K562 (cell line): ENCODE measurements at regions not wholly inside any gene's neighbourhood (a gene's known extent, or its start where the extent isn't known, plus 50 kb on each side); places are given as distances from the start of the nearest gene placed in this dataset.

Experiments
- ATAC-seq: fragments of 200-7000 bp; cut with Tn5 transposase; 3 replicates; pipeline ENCODE4 v1.9.1; 2020; ENCODE audit warnings: moderate library complexity
- BruUV-seq: library from RNA; stranded (reverse); fragments of 400-500 nt; replicated peaks from 2 replicates; lab custom pipeline; 2021; lab: Mats Ljungman, UMichigan
- CTCF ChIA-PET: fragments of 300-600 bp; formaldehyde crosslinking; extraction: SDS; loops from one replicate; lab custom pipeline; 2021; ENCODE audit warnings: low intra/inter-chr PET ratio; lab: Yijun Ruan, JAX
- POLR2A ChIA-PET: fragments of 300-600, 350-650 bp; sonication (Branson Sonifier 250); formaldehyde crosslinking; extraction: SDS; loops from one replicate; lab custom pipeline; 2021; ENCODE audit warnings: antibody characterized with exemption, inconsistent platforms; lab: Yijun Ruan, JAX
- DNase-seq, 4 experiments: peaks; one replicate each; pipeline versions ENCODE4 v3.0.0 to v3.0.0-alpha.2; 2011 to 2018; ENCODE audit warnings: low spot score in 3 of 4, mixed read lengths in 3 of 4; ENCODE audit errors: extremely low read depth in 1 of 4
- FAIRE-seq: peaks from 2 replicates; lab custom pipeline; 2011; peaks lifted over from hg19 to GRCh38; lab: Jason Lieb, UNC
- H2AFZ ChIP-seq: 2 replicates; pipeline ENCODE4 v1.6.0; 2011; ENCODE audit warnings: low read depth, low read length, control low read depth, inconsistent platforms
- H3K27ac ChIP-seq: fragments of 200-600 bp; 3 replicates; pipeline ENCODE4 v1.8.0; 2011; ENCODE audit warnings: low read depth, mild to moderate bottlenecking, control low read depth, inconsistent platforms, low read length, moderate library complexity, mixed read lengths; ENCODE audit errors: extremely low read depth
- H3K27me3 ChIP-seq, 2 experiments: fragments of 300-600 bp in 1 of 2; 2 replicates in 1 of 2; 3 replicates in 1 of 2; pipeline versions ENCODE4 v1.6.0 to v1.8.0; 2011; ENCODE audit warnings: inconsistent platforms in 2 of 2, low read length in 2 of 2, mild to moderate bottlenecking in 1 of 2, mixed read lengths in 1 of 2, moderate library complexity in 1 of 2; ENCODE audit not compliant: control insufficient read depth in 2 of 2, insufficient read depth in 2 of 2
- H3K36me3 ChIP-seq: fragments of 300-600 bp; 3 replicates; pipeline ENCODE4 v1.8.0; 2011; ENCODE audit warnings: mild to moderate bottlenecking, low read length, inconsistent platforms; ENCODE audit not compliant: control insufficient read depth, insufficient read depth
- H3K4me1 ChIP-seq, 2 experiments: fragments of 200-600 bp in 1 of 2; replicated peaks in 1 of 2; 2 replicates in 1 of 2; 3 replicates in 1 of 2; pipeline versions ENCODE4 v1.5.1 to v1.8.0; 2011; ENCODE audit warnings: inconsistent platforms in 2 of 2, low read length in 2 of 2, mild to moderate bottlenecking in 1 of 2, mixed read lengths in 1 of 2, moderate library complexity in 1 of 2; ENCODE audit not compliant: control insufficient read depth in 2 of 2, insufficient read depth in 2 of 2
- H3K4me2 ChIP-seq: 2 replicates; pipeline ENCODE4 v1.6.1; 2011; ENCODE audit warnings: low read length, control low read depth, inconsistent platforms, mixed read lengths; ENCODE audit not compliant: insufficient read depth
- H3K4me3 ChIP-seq: fragments of 200-600 bp; sonication (generic), shearing (Covaris generic); 2 replicates; pipeline ENCODE4 v1.5.1; 2016; ENCODE audit warnings: control low read depth, inconsistent platforms
- H3K79me2 ChIP-seq: fragments of 200-600 bp; 3 replicates; pipeline ENCODE4 v1.8.0; 2011; ENCODE audit warnings: low read length, inconsistent platforms; ENCODE audit not compliant: control insufficient read depth, insufficient read depth
- H3K9ac ChIP-seq, 2 experiments: 2 replicates each; pipeline versions ENCODE4 v1.6.0 to v1.6.1; 2011; ENCODE audit warnings: low read depth in 2 of 2, low read length in 2 of 2, control low read depth in 1 of 2, inconsistent platforms in 1 of 2, mild to moderate bottlenecking in 1 of 2, mixed read lengths in 1 of 2; ENCODE audit not compliant: insufficient read depth in 1 of 2
- H3K9me1 ChIP-seq: one replicate; pipeline ENCODE4 v1.6.0; 2011; ENCODE audit warnings: inconsistent platforms, mild to moderate bottlenecking, low read length, moderate library complexity; ENCODE audit not compliant: control insufficient read depth, insufficient read depth
- H3K9me3 ChIP-seq: replicated peaks from 2 replicates; pipeline ENCODE4 v1.5.1; 2011; ENCODE audit warnings: low read depth, low read length, inconsistent platforms; ENCODE audit not compliant: control insufficient read depth, insufficient read depth
- H4K20me1 ChIP-seq: replicated peaks from 2 replicates; pipeline ENCODE4 v1.6.1; 2011; ENCODE audit warnings: low read length, inconsistent platforms, mixed read lengths; ENCODE audit not compliant: control insufficient read depth, insufficient read depth
- CBX2 ChIP-seq: fragments of 200-600 bp; sonication (generic); IDR thresholded peaks from one replicate; pipeline ENCODE4 v1.6.1; 2012; ENCODE audit warnings: mild to moderate bottlenecking, low read length, inconsistent platforms; ENCODE audit not compliant: insufficient read depth, poor library complexity, severe bottlenecking
- EP300 ChIP-seq: IDR thresholded peaks from 2 replicates; pipeline ENCODE4 v1.6.1; 2012; ENCODE audit warnings: low read length, improper control_type of control experiment
- EZH2 ChIP-seq: IDR thresholded peaks from 2 replicates; pipeline ENCODE4 v1.6.1; 2012; ENCODE audit warnings: low read depth, mild to moderate bottlenecking, inconsistent platforms, low read length, borderline replicate concordance
- FOS ChIP-seq: IDR thresholded peaks from 3 replicates; pipeline ENCODE4 v1.6.1; 2011; ENCODE audit not compliant: insufficient read length; ENCODE audit errors: extremely low read depth
- SAP30 ChIP-seq: fragments of 200-600 bp; sonication (generic); IDR thresholded peaks from 2 replicates; pipeline ENCODE4 v1.6.1; 2012; ENCODE audit warnings: borderline replicate concordance, low read depth, mild to moderate bottlenecking, moderate library complexity, low read length, control low read depth, inconsistent platforms; ENCODE audit not compliant: insufficient read depth, poor library complexity, severe bottlenecking
- ZBTB26 ChIP-seq: fragments of 450-650 bp; formaldehyde crosslinking; IDR thresholded peaks from 2 replicates; pipeline ENCODE4 v1.4.0; 2022; ENCODE audit warnings: missing genetic modification characterization
- ZNF146 ChIP-seq: IDR thresholded peaks from one replicate; pipeline ENCODE4 v1.6.1; 2018; ENCODE audit warnings: missing compliant biosample characterization; ENCODE audit not compliant: unreplicated experiment
- ZNF239 ChIP-seq: fragments of 250-450 bp; sonication (Bioruptor Pico); IDR thresholded peaks from 2 replicates; pipeline ENCODE4 v1.4.0; 2020; ENCODE audit warnings: mild to moderate bottlenecking
- ZNF395 ChIP-seq: fragments of 200-800 bp; sonication (Bioruptor generic); IDR thresholded peaks from 2 replicates; pipeline ENCODE4 v1.6.1; 2017; ENCODE audit warnings: missing genetic modification characterization, missing compliant biosample characterization
- WGBS: fragments of 100-300 bp; shearing (Covaris generic); methylation state at CpG from one replicate; pipeline ENCODE4 v1.1.6; 2016; ENCODE audit warnings: low coverage, mixed read lengths; ENCODE audit not compliant: insufficient coverage; ENCODE audit errors: missing lambda C conversion rate; 5-methylcytosine and 5-hydroxymethylcytosine counted together
- in situ Hi-C: fragments of 300-500 bp; cut with MboI; formaldehyde crosslinking; loops from 4 replicates; pipeline ENCODE4 v1.15.0; 2018; ENCODE audit warnings: inconsistent platforms, mixed read lengths
- intact Hi-C: fragments of 100-400 bp; cut with micrococcal nuclease; formaldehyde crosslinking; loops from 2 replicates; pipeline ENCODE4 v1.14.2; 2022
- TF ChIP-seq, protein P1 (sequence below): fragments of 250-450 bp; sonication (Bioruptor Pico); IDR thresholded peaks from 2 replicates; pipeline ENCODE4 v1.6.1; 2021; ENCODE audit warnings: mild to moderate bottlenecking

DNA sequence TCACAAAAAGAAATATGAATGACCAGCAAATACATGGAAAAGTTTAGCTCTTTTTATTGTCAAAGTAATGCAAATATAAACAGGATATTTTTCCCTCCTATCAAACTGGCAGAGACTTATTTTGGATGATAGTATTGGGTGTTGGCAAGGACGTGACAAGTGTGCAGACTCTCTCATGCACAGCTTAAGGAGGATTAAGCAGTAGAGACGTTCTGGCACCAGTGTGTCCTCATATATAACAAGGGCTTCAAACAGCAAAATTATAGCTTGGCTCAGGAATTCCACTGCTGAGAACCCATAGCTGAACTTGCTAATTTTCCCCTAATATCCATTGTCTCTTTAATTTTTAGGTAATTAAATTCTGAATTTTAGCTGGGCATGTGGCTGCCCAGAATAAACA lies 114.4 kb downstream of the FAM124B start:
- 0% methylated on average over 2 of the region's 2 CpGs for WGBS
- no TSS peak for BruUV-seq

More for the DNA sequence above, 114.4 kb downstream of the FAM124B start:
- Histone ChIP-seq H3K27me3 (0 out of 5 replicates have a peak, but pooled peaks cover 0 to 2% of the 10 kb centered on the region in 2 experiments), H3K9ac (no peak overlapping the region), H3K4me1 (no peaks in the 10 kb centered on the region), H3K4me3 (no peak overlapping the region), H3K36me3 (no peaks in the 10 kb centered on the region), H3K9me1 (no peaks in the 10 kb centered on the region), H3K4me2 (no peak overlapping the region), H3K79me2 (no peaks in the 10 kb centered on the region), H3K9me3 (no peaks in the 10 kb centered on the region), H3K27ac (no peak overlapping the region), H2AFZ (no peak overlapping the region), H4K20me1 (no peaks in the 10 kb centered on the region)
- DNase-seq: no peak
- ChIA-PET POLR2A (no interaction called here), CTCF (no interaction called here)
- intact Hi-C loops (no loop called here), in situ Hi-C loops (loop anchor here (10.0 kb wide), 1 partner anchor 293 kb away; no protein-coding TSS in a partner anchor)
- ATAC-seq: no peak
- no peak for TF ChIP-seq ZNF146 (CRISPR knock-in tag)
- TF ChIP-seq EZH2: no peak
- no peak for TF ChIP-seq EP300
- TF ChIP-seq FOS: no peak
- TF ChIP-seq ZNF239: no peak
- TF ChIP-seq ZNF395 (CRISPR knock-in tag): no peak
- no peak for TF ChIP-seq ZBTB26 (CRISPR knock-in tag)
- TF ChIP-seq SAP30: no peak
- no peak for TF ChIP-seq CBX2
- TF ChIP-seq, protein P1, sequence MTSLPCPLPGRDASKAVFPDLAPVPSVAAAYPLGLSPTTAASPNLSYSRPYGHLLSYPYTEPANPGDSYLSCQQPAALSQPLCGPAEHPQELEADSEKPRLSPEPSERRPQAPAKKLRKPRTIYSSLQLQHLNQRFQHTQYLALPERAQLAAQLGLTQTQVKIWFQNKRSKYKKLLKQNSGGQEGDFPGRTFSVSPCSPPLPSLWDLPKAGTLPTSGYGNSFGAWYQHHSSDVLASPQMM: no peak
- no peak for FAIRE-seq
